ENCODE measurements at regions not wholly inside any gene's neighbourhood (a gene's known extent, or its start where the extent isn't known, plus 50 kb on each side); places are given as distances from the start of the nearest gene placed in this dataset.

GRCh38 chr5:3376611-3377010 is 219.0 kb upstream of the IRX1 start:
- no peak overlapping the region for H3K4me3 ChIP-seq (replicated peaks in 1 of 2; ENCODE audit: low read depth in 2 of 2, low read length in 2 of 2)
- TF ChIP-seq CTCF (IDR thresholded peaks at IDR 0.05; ENCODE audit: low read depth, low read length), result no peak
- DNase-seq (ENCODE audit: low read depth in 2 of 2), result no peak

GRCh38 chr5:3375586-3376311 is 219.9 kb upstream of the IRX1 start:
- DNase-seq (ENCODE audit: low read depth in 2 of 2), result no peak
- no peak for TF ChIP-seq CTCF (IDR thresholded peaks at IDR 0.05; ENCODE audit: low read depth, low read length)
- no peak overlapping the region for H3K4me3 ChIP-seq (replicated peaks in 1 of 2; ENCODE audit: low read depth in 2 of 2, low read length in 2 of 2)

- no peak for DNase-seq (ENCODE audit: low read depth in 2 of 2)
- TF ChIP-seq CTCF (IDR thresholded peaks at IDR 0.05; ENCODE audit: low read depth, low read length), result no peak
- H3K4me3 ChIP-seq (replicated peaks in 1 of 2; ENCODE audit: low read depth in 2 of 2, low read length in 2 of 2), result no peak overlapping the region
Measured at GRCh38 chr5:3373391-3373790, 222.2 kb upstream of the IRX1 start.

- DNase-seq (ENCODE audit: low read depth in 2 of 2), result no peak
- TF ChIP-seq CTCF (IDR thresholded peaks at IDR 0.05; ENCODE audit: low read depth, low read length), result no peak
- H3K4me3 ChIP-seq (replicated peaks in 1 of 2; ENCODE audit: low read depth in 2 of 2, low read length in 2 of 2), result no peak overlapping the region
Measured at GRCh38 chr5:3372289-3372688, 223.3 kb upstream of the IRX1 start.

- no peak for TF ChIP-seq CTCF (IDR thresholded peaks at IDR 0.05; ENCODE audit: low read depth, low read length)
- DNase-seq (ENCODE audit: low read depth in 2 of 2), result no peak
- no peak overlapping the region for H3K4me3 ChIP-seq (replicated peaks in 1 of 2; ENCODE audit: low read depth in 2 of 2, low read length in 2 of 2)
Measured at GRCh38 chr5:3365501-3366215, 230.0 kb upstream of the IRX1 start.

GRCh38 chr5:3364941-3365340 is 230.7 kb upstream of the IRX1 start:
- TF ChIP-seq CTCF (IDR thresholded peaks at IDR 0.05; ENCODE audit: low read depth, low read length), result no peak
- DNase-seq (ENCODE audit: low read depth in 2 of 2), result no peak
- no peak overlapping the region for H3K4me3 ChIP-seq (replicated peaks in 1 of 2; ENCODE audit: low read depth in 2 of 2, low read length in 2 of 2)

Measured in cardiac fibroblast (primary cell).